NCI-H69 (cell line): ENCODE measurements at regions not wholly inside any gene's neighbourhood (a gene's known extent, or its start where the extent isn't known, plus 50 kb on each side); places are given as distances from the start of the nearest gene placed in this dataset.
"Not testable (repeated sequence)": the region's sequence is repeated elsewhere in the genome, so short reads cannot be mapped to it uniquely, and the experiment has no call there.

Source experiments
- DNase-seq: peaks from one replicate; lab custom pipeline; 2025; lab: John Stamatoyannopoulos, UW

DNA sequence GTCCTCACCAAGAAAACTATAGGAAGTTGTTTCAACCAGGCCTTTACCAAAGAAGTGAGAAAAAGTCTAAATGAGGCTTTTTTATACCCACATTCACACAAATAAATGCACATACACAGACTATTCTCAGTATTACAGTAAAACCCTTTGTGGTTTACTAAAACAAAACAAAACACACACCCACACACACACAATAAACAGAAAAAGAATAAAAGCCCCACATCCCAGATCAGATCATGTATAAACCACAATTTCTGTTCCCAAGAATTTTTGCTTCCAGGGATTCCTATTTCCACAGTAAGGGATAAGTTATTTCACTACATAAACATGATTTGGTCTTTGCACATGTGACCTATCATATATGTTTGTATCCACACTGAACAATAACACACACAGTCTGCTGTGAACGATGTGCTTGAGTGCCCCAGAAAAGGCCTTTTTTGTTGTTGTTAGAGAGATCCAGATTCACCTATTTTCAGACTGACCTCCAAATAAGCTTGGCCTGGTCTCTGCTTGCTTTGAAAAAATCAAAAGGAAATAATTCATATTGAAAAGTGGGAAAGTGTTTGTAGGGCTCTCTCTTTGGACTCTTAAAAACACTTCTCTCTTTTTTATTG is 283.4 kb upstream of the ATP11B start:
- DNase-seq: no peak

DNA sequence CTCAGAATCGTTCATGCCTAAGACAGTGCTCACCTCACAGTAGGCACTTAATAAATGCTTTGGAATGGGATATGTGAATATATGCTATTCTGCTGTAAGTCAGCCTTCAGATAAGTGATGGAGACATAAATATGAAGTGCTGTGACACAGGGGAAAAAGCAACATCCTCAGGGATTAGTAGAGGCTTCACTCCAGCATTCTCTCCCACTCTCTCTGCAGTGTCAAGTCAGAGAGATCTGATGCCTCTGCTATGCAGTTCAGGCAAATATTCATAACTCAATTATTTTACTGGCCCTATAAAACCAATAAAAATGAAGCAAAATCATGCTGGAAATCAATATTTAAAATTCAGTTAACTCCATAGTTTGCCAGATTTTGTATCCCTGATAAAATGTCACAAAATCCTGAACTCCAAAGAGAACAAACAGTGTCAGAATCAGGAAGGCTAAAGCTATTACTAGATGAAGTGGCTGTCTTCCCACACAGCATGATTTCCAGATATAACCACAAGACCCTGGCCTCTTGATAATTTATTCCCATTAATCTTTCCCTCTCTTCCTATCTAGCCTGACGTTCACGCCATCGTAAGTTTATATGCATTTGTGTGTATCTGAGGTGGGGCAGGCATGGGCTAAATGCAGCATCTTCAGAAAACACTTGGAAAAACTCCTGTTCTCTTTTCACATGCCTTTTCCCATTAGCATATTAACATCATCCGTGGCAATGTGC is 278.9 kb upstream of the ATP11B start:
- DNase-seq: no peak

DNA sequence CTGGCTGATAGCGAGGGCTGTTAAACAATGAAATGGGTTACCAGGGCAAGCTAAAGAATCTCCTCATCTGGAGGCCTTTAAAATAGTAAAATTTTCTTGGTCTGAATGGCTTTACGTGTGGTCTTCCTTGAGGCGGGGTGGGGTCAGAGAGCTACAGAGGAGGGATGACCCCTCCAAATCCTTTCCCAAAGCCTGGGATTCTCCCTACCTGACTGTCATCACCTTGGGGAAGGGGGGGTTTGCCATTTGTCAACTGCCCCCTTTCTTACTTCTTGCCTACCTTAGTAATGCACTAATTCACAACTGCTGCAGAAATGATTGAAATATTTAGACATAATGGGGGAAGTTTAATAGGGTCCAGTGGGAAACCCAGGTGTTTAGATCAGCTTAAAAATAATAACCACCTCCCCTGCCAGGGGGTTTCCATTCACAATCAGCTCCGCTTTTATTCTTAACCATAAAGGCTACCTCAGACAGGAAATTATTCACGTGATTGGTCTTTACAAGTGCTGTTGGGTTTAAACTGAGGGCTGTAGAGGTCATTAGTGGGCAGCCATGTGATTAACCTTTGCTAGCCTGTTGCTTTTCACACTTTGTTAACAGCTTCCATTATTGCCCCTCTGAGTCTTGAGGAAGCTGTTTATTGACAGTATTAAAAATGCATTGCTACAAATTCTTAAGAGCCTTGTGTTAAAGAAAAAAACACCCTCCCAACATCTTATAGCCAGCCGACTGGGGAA is 276.5 kb upstream of the ATP11B start:
- DNase-seq: no peak

DNA sequence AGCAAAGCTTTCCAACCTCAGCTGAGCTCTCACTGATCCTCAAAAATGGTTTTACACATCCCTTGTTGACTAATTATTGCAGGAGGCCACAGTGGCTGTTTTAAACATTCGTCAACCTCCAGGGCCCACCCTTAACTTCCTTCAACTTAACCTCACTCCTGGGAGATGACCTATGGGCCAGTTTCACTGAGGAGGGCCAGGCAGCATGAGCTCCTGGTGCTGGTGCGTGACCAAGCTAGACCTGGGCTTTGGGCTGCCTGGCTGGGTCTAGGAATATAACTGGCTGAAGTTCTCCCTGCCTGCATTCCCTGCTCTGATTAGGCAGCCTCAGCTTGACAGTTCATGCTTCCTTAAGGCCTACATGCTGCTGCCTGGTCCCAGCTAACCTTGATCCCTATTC is 273.7 kb upstream of the ATP11B start:
- no peak for DNase-seq

DNA sequence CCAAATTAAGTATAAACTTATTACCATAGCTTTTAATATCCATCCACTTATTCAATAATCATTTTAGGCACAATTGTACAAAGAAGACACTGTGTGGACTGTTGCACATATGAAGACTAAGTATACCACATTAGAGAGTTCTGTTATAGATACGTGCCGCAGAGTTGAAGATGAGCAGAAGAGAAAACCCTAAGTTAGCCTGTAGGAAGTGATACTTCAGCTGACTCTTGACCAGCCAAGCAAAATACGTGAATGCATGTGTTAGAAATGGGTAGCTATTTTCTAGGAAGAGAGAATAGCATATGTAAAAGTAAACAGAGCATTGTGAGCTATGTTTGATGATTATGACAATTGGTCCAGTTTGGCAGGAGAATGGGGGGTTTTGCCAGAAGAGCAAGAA is 272.0 kb upstream of the ATP11B start:
- no peak for DNase-seq

DNA sequence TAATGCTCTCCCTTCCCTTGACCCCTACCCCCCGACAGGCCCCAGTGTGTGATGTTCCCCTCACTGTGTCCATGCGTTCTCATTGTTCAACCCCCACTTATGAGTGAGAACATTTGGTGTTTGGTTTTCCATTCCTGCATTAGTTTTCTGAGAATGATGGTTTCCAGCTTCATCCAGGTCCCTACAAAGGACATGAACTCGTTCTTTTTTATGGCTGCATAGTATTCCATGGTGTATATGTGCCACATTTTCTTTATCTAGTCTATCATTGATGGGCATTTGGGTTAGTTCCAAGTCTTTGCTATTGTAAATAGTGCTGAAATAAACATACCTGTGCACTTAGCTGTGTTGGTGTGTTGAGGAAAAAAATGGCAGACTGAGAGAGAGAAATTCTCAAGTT is 269.9 kb upstream of the ATP11B start:
- DNase-seq: not testable (repeated sequence)

DNA sequence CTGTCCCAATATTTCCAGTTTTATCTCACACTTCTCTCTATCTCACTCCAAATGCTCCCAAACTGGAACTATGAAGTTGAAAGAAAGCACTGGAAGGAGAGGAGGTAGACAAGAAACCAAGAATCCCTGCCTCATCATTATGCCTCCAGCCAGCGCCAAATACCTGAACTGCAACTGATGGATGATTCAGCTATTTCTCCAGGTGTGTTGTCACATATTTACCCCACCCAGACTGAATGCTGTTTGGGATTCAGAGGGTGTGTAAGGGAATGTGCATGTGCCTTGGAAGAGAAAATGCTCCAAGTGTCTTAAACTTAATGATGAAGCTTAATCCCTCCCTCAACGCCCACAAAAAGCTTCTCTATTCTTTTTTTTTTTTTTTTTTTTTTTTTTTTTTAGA is 269.5 kb upstream of the ATP11B start:
- DNase-seq: no peak

DNA sequence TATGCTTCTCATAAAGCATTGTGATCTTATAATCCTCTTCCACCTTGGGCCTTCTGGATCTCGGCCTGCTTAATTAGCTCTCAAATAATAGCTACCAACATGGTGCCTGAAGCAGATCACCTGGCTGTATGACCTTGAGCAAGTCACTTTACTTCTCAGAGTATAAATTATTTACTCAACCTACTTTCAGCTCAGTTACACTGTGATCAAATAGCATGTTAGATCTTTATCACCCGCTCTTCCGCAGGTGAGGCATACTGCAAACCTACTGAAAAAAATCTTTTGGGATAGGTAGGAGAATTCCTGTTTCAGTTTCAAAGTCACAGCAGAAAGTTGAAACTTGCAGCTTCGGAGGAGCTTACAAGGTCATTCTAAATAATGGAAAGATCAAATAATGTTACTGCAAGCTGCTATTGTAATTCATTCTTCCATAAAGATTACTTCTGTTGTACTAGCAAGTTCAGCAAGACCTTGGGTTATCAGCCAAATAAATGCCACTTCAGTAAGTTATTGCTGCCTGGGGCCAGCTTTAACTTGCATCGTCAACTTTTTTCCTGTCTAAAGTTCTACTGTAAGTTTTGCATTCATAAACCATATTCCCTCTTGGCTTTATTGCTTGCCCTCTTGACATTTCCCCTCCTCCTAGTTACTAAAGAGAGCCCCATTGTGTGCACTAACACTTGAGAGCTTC is 268.4 kb upstream of the ATP11B start:
- no peak for DNase-seq

DNA sequence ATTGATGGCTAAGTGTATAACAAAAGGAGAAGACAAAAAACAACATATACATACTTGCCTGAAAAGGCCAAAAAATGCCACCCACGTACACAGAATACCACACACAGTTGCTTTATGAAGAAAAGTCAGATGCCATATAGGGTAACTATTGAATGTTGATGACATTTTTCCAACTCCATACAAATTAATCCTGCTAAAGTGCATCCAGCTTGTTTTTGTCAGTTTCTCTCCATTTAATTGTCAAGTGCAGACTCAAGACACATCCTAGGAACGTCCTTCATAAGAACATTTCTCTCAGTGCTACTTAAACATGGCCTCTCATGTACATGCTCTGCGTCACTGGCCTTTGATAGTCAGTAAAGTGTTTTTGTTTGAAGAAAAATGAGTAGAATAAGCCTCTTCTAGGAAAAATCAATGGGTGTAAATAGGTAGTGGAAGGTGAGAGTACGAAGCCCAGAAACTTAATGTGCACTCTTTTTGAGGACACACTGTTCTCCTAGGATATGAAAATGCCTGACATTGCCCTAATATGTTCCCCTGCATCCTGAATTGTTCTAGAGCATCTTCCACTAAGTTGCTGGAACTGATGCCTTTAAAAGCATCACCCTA is 267.4 kb upstream of the ATP11B start:
- no peak for DNase-seq

DNA sequence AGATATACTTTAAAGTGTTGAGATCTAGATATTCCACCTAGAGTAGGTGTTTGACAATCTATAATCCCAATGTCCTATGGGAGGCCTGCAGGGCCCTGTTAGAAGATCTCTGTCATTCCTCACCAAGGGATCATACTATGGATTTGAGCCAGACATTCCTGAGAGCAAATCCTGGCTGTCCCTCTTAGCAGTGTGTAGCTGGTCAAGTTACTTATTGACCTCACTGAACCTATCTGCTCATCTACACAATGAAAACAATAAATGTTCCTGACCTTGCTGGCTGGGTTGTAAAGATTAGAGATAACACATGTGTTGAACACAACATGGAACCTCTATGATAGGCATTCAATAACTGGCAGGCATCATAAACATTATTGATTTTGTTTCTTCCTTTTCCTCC is 265.6 kb upstream of the ATP11B start:
- no peak for DNase-seq

DNA sequence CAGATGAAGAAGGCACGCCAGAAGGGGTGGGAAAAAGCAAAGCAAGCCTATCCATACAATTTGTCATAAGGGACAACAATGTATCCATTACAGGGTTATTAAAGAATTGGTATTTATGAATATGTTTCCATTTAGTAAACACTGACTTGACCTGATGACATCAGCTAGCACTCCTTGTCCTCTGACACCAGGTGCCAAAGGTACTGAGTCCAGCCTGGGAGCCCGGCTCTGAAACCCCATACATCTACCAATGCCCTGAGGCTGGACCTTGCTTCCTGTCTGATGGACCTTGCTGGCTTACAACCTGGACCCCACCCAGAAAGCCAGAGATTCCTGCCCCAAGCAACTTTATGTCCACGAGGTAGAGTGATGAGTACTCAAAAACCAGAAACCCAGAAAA is 263.0 kb upstream of the ATP11B start:
- no peak for DNase-seq

DNA sequence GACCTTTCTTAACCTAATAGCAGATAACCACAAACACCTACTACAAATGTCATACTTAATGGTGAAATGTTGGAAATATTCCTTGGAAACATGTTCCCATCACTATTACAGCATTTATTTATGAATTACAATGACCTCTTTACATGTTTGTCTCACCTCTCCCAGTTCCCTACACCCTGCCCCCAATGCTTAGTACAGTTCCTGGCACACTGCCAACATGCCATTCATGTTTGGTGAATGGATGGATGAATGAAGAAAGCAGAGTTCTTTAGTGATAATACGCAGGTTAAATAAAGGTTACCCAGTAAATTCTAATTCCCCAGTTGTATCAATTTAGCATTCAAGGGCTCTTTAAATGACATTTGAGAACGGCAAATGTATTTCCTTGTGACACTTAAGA is 259.9 kb upstream of the ATP11B start:
- DNase-seq: peak; percentile 66

DNA sequence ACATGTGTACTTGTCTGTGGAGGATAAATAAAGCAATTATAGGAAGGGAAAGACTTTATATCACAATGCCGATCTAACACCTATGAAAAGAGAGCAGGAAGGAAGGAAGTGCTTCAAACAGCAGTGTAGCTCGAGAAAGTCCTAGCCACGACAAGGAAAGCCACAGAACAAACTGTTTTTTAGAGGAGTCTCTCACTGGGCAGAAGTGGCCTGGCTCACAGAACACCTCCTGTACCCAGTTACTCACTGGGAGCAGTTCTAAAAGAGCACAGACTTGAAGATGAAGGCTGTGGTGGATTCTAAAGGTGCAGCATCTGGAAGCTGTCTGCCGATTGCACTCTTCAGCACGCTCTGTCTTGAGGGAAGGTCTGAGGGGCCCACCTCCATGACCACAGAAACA is 248.8 kb upstream of the ATP11B start:
- DNase-seq: no peak

DNA sequence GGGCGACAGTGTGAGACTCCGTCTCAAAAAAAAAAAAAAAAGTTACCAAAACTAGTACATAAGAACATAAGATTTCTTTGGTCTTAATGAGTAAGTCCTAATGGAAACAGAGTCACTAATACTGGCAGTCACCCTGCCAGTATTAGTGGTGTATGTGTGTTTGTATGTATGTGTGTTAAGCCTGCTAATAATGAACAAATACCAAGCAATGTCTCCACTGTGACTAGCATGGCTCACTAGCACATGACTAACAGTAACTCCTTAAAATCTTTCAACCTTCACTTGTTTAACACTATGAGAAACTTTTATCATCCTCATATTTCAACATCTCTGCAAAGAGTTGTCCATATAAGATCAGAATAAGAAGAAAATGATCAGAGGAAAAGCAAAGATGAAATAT is 231.0 kb upstream of the ATP11B start:
- DNase-seq: no peak

DNA sequence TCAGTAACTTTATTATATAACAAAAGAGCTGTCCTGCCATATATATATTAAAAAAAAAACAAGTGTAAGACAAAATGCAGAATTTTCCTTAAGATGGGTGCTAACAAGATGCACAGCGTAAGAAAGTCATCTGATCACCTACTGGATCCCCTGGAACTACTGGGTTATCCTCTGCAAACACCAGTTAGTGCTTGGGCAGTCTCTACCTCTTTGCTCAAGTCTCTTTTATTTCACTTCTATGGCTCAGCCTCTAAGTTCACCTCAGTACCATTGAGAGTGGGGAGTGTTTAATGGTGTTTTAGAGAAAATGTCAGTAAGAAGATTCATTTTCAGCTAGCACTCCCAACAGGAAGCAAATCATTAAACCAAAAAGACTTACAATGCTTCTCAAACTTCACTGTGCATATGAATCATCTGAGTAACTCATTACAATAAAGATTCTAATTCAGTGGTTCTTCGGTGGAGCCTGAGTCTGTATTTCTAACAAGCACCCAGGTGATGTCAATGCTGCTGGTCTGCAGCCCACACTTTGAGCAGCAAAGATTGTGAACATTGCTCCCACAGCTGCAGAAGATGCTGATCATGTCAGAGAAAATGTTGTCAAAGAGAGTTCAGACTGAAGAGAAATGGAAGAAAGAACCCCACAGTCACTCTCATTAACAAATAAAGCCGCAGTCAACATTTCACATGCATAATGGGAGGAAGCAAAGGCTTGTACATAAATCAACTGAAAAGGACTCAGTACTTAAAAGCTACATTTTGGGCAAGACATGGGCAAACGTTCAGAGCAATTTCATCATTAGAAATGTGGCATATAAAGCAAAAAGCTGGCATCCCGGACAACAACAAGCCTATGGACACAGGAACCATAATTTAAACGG is 227.1 kb upstream of the ATP11B start:
- DNase-seq: peak; percentile 49

DNA sequence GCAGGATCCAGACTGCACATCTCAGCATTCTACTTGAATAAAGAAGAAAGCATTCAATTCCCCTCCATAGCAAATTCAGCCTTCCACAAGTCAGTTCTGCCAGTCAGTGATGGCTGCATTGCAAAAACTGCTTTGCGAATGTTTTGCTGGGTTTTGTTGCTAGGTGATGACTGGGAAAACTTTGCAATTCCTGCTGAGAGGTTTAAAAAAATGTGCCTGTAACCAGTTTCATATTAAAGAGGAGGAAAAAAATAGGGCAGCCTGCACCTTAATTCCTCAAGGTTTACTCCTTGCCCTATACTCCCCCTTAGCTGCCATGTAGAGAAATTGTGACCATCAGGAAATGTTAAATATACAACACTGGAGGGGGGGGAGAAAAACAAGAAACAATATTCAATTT is 225.6 kb upstream of the ATP11B start:
- peak; percentile 43 for DNase-seq

DNA sequence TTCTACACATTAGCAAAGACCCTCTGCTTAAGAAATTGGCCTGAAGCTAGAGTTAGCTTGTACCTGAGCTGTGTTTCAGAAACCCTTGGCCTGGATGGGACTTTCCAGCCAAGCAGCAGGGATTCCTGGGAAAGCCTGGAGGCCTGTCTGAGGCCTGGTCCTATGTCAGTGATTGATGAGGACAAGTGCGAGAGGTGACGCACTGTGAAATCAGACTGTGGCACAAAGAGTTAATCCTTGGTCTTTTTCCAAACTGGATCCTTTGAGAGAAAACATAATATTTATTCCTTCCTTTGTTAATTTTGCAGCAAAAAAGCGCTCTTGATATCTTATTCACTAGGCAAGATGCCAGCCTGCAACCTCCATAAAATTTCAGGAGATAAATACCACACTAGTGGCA is 225.0 kb upstream of the ATP11B start:
- DNase-seq: peak; percentile 82

DNA sequence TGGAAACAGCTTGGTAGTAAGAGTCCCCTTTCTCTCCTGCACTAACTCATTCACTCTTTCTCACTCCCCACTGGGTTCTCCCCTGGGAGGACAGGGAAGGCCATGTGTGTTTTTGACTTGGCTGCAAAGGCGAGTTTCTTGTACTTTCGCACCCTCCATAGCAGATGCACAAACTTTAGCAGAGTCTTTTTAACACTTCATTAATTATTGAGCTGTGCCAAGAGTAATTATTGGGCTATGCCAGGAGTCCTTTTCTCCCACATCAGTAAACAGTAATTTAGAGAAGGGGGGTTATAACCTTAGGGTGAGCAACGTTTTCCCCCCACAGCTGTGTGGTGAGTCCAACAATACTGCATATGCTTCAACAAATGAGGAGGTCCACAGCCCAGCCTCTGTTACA is 224.4 kb upstream of the ATP11B start:
- DNase-seq: peak; percentile 94

DNA sequence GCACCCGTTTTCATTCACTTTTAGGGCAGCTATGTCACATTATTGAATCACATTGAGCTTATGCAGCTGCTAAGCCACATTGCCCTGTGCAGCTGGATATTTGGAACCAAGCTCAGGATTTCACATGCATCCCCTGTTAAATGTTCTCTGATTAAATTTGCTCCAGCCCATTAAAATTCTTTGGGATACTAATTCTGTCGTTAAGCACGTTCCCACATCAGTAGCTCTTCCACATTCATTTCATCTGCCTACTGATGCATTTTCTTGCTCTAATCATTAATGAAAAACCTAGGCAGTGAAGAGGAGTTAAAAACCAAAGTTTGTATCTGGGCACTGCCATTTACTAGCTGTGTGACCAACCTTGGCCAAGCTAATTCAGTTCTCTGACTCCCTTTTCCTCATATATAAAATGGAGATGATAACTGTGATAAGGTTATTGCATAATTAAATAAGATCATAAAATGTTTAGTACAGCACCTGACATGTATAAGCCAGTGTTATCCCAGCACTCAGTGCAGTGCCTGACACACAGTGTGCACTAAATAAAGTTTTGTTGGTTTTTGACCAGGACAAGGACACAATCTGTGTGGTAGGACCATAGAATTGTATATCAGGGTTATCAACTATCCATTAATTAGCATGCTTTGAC is 222.2 kb upstream of the ATP11B start:
- DNase-seq: no peak

DNA sequence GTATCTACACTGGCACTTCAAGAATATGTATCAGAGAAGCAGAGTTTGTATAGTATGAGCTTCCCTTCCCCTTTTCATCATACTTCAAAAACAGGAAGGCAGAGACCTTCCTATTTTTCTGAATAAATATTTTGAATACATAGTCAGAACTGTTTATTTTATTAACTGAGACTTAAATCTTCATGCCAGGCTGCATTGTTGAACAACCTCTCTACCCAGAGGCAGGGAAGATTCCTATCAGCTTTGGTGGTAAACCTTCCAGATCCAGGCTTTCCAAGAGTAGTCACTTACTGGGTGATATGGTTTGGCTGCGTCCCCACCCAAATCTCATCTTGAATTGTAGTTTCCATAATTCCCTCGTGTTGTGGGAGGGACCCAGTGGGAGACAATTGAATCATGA is 217.4 kb upstream of the ATP11B start:
- no peak for DNase-seq

DNA sequence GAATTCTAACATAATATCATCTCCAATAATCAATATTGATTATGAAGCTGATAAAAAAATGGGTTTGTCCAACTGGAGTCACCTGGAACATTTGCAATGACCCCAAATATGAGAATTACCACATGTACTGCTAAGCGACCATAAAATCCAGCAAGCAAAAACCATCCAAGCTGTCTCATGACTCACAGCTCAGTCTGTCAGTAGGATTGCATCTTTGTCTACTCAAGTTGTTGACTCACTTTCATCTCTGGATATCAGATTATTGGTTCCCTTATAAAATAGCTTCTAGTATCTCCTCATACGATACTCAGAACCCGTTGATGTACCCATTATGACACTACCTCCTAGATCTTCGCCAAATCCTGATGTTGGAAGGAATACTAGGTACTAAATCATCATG is 209.8 kb upstream of the ATP11B start:
- no peak for DNase-seq
